Hematopoietic multipotent progenitor cell treated with erythropoietin and hydrocortisone succinate and interleukin-3 and kit ligand, for 15 days (in vitro differentiated cells): ENCODE measurements at regions not wholly inside any gene's neighbourhood (a gene's known extent, or its start where the extent isn't known, plus 50 kb on each side); places are given as distances from the start of the nearest gene placed in this dataset.
"Not testable (repeated sequence)": the region's sequence is repeated elsewhere in the genome, so short reads cannot be mapped to it uniquely, and the experiment has no call there.

Source experiments
- DNase-seq: peaks from one replicate; pipeline ENCODE4 v3.0.0-alpha.2; 2015; ENCODE audit warnings: low spot score

DNA sequence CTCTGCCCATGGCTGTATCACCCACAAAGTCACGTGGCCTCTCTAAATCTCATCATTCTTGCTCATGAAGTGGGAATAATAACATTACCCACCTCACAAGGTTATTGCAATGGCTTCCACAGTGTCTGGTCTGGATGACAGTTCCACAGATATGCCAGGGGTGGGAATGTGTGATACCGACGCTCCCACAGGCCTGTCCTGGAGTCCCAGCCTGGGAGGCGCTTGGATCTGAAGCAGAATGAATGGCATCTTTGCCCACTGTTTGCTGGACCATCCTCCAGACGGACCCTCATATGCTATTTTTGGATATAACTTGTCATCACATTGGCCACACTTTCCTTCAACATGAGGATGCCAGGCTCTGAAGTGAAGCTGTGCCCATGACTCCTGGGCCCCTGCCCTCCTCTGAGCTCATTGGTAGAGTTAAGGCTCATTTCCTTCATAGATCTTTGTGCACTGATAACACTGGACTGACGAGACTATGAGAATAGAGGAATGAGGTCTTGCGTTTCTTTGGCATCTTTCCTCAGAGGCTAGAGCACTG lies 279.8 kb upstream of the ZNF32 start:
- DNase-seq, result no peak

GRCh38 chr10:43926875-43927406 lies 278.3 kb upstream of the ZNF32 start:
- DNase-seq, result no peak

GRCh38 chr10:43926371-43926770 lies 277.7 kb upstream of the ZNF32 start:
- DNase-seq, result no peak

GRCh38 chr10:43925793-43926192 lies 277.1 kb upstream of the ZNF32 start:
- DNase-seq, result no peak

- no peak for DNase-seq
Measured at GRCh38 chr10:43923328-43923727, 274.6 kb upstream of the ZNF32 start.

DNA sequence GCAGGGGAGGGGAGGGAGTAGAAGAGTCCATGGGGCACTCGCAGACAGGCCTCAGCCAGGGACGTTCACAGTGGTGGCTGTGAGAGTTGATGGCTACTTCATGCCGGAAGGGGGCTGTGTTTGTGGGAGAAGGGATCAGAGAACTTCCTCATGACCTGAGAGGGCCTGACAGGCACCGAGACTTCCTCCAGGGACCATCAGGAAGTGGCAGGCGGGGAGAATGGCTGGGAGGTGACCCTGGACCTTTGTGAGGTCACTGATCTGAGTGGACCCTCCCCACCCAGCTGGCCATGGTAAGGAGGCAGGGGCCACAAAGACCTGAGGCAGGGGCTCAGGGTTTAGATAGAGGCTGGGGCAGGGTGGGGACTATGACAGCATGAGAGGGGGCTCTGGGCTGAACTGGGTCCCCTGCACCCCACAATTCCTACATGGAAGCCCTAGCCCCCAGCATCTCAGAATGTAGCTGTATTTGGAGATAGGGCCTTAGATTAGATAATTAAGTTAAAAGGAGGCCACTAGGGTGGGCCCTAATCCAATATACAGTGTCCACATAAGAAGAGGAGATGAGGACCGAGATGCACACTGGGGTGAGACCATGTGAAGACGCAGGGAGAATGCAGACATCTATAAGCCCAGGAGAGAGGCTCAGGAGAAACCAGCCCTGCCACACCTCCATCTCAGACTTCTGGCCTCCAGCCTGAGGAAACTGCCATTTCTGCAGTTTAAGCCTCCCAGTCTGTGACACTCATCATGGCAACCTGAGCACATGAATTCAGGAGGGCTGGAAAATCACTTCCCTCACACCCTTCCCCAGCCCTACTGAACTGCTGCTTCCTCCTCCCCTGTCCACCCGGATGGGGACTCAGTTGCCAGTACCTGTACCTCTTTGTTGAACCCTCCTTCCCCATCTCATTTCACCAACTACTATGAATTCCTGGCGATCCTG lies 273.9 kb upstream of the ZNF32 start:
- DNase-seq, result no peak

GRCh38 chr10:43921881-43922280 lies 273.2 kb upstream of the ZNF32 start:
- DNase-seq, result no peak

DNA sequence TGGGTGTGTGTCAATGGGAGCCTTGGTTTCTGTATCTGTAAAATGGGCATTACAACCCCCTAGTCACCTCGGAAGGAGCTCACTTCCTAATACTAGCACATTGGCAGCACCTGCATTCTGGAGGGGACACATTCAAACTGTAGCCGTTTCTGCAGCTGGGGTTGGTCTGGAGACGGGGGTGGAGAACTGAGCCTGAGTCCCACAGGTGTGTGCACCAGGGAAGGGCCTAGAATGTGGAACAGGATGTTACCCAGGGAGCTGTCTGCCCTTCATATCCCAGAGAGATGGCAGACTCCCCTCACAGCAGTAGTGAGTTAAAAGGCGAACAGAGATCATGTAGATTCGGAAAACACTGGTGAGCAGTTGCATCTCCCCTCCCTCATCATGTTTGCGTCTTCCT lies 272.8 kb upstream of the ZNF32 start:
- DNase-seq, result no peak

DNA sequence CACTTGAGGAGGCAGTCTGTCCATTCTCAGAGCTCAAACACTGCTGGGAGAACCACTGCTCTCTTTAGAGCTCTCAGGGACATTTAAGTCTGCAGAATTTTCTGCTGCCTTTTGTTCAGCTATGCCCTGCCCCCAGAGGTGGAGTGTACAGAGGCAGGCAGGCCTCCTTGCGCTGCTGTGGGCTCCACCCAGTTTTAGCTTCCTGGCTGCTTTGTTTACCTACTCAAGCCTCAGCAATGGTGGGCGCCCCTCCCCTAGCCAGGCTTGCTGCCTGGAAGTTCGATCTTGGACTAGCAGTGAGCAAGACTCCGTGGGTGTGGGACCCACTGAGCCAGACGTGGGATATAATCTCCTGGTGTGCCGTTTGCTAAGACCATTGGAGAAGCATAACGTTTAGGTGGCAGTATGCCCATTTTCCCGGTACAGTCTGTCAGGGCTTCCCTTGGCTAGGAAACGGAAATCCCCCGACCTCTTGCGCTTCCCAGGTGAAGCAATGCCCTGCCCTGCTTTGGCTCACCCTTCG lies 271.6 kb upstream of the ZNF32 start:
- not testable (repeated sequence) for DNase-seq

DNA sequence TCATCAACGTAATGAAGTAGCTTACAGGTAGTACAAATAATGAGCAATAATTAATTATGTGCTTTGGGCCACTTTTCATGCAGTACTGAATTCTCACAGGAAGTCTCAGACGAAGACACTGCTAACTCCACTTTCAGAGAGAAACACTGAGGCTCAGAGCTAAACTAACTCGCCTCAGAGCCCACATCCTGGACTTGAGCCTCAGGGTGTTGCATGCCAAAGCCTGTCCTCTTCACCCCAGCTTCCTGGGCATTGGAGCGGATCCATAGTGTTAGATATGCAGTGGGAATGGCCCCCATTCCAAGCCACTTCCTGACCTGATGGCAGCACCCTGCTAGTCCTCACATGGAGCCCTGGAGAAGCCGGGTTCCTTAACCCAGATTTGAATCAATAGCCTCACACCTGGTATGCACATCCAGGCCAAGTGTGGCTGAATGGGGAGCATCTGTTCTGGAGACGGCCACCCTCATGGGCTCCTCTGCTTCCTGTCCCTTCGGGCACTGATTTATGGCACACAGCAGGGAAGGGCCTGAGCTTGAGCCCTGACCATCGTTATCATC lies 265.1 kb upstream of the ZNF32 start:
- DNase-seq, result no peak

- no peak for DNase-seq
Measured at GRCh38 chr10:43912469-43912868, 263.8 kb upstream of the ZNF32 start.

GRCh38 chr10:43906490-43906889 lies 257.8 kb upstream of the ZNF32 start:
- no peak for DNase-seq

DNA sequence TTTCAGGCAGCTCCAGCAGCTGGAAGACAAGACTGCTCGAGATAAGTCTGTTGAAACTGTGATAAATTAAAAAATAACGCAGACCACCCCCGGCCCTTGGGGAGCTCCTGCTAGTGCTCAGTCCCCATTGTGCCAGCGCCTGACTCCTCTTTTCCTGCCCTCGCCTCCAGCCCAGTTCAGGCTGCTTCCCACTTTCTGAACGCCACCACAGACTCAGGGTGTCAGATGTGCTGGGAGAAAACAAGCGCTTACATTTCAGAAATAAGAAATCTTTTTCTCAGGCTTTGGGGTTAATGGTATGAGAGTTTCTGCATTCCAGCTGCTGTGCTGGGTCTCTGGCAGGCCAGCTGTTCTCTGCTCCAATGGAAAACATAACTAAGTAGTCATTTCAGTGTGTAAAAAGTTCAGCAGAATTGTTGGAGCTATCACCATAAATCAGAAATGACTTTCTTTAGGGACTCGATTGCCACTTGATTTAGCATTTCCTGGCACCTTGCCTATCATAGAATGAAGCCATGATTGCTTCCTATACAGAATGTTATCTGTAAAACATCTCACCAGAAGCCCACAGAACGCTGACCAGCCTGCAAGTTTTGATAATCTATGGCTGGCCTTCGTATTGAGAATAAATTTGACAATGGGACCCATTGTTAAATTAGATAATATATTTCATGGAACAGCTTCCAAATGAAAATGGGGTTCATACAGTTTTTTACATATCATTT lies 257.0 kb upstream of the ZNF32 start:
- no peak for DNase-seq

DNA sequence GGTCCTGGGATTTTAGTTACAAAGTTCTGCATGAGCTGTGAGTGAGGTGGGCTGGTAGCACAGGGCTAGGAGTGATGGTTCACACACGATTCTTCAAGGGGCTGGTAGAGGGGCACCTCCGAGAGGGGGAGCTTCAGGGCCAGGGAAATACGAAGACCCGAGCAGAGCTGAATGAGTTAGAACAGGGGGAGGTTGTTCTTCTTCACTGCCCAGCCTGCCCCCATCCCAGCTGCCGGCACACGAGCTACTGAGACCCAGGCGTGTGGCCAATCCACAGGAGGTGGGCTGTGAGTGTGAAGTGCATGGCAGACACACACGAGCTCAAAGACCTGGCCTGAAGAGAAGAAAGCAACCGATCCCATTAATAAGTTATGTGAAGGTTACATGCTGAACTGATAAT lies 256.2 kb upstream of the ZNF32 start:
- DNase-seq, result no peak

GRCh38 chr10:43904301-43904700 lies 255.6 kb upstream of the ZNF32 start:
- DNase-seq, result no peak

GRCh38 chr10:43903451-43903850 lies 254.8 kb upstream of the ZNF32 start:
- no peak for DNase-seq

GRCh38 chr10:43902842-43903241 lies 254.2 kb upstream of the ZNF32 start:
- no peak for DNase-seq

GRCh38 chr10:43901744-43902504 lies 253.2 kb upstream of the ZNF32 start:
- no peak for DNase-seq

DNA sequence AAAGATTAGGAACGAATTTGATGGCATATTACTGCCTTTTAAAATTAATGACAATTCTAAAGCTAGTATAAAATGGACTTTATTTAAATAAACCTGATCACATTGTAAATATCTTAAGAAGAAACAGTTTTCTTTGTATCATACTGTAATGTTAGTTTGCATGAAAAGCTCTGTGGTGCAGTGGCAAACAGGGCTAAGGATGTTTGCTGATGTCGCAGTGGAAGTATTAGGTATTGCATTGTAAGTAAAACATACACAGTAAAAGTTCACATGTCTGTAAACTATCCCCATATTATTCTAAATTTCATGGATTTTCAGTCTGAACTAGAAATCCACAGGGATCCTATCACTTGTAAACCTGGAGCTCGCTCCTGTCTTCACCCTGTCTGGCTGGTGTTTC lies 252.6 kb upstream of the ZNF32 start:
- no peak for DNase-seq

DNA sequence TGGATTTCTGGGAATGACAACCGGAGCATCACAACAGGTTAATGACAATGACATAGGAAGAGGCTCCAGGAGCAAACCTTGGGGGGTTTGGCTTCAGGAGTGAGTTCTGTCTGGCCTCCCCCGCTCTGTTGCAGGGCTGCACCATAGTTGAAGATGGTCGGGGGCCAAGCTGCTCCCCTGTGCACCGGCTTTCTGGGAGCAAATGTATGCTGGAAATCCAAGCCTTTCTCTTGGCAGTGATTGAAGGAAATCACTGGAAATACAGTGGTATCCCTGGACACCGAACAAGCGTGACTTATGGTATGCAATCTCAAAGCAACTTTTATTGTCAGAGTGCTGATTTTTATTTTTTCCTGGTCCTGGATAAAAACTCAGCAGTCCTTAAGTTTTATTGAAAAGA lies 251.9 kb upstream of the ZNF32 start:
- no peak for DNase-seq

GRCh38 chr10:43899224-43899959 lies 250.7 kb upstream of the ZNF32 start:
- no peak for DNase-seq
